H9 (cell line): ENCODE measurements at regions not wholly inside any gene's neighbourhood (a gene's known extent, or its start where the extent isn't known, plus 50 kb on each side); places are given as distances from the start of the nearest gene placed in this dataset.

Experiments
- DNase-seq: peaks from one replicate; pipeline ENCODE4 v3.0.0-alpha.2; 2017
- H2AFZ ChIP-seq: one replicate; pipeline ENCODE4 v1.6.1; 2013; ENCODE audit warnings: mild to moderate bottlenecking, low read length, control low read depth, moderate library complexity
- H2AK5ac ChIP-seq: 2 replicates; pipeline ENCODE4 v1.6.1; 2013; ENCODE audit warnings: low read length, control low read depth, mixed read lengths; ENCODE audit not compliant: insufficient read length
- H2BK120ac ChIP-seq: one replicate; pipeline ENCODE4 v1.6.1; 2013; ENCODE audit warnings: low read depth, mild to moderate bottlenecking, low read length, control low read depth, inconsistent platforms; ENCODE audit not compliant: poor library complexity, severe bottlenecking
- H2BK12ac ChIP-seq: 2 replicates; pipeline ENCODE4 v1.6.1; 2013; ENCODE audit warnings: low read length, control low read depth, mixed read lengths, low read depth; ENCODE audit not compliant: insufficient read length
- H2BK15ac ChIP-seq: 2 replicates; pipeline ENCODE4 v1.6.1; 2013; ENCODE audit warnings: low read depth, low read length, control low read depth
- H2BK20ac ChIP-seq: one replicate; pipeline ENCODE4 v1.6.1; 2013; ENCODE audit warnings: low read depth, mild to moderate bottlenecking, low read length, control low read depth, inconsistent platforms; ENCODE audit not compliant: poor library complexity, severe bottlenecking
- H2BK5ac ChIP-seq: 2 replicates; pipeline ENCODE4 v1.6.1; 2013; ENCODE audit warnings: low read length, control low read depth, mixed read lengths; ENCODE audit not compliant: insufficient read length
- H3K14ac ChIP-seq: 2 replicates; pipeline ENCODE4 v1.6.1; 2013; ENCODE audit warnings: low read length, control low read depth; ENCODE audit not compliant: insufficient read depth
- H3K18ac ChIP-seq: 2 replicates; pipeline ENCODE4 v1.6.1; 2013; ENCODE audit warnings: low read depth, mild to moderate bottlenecking, mixed read lengths, low read length, control low read depth; ENCODE audit not compliant: insufficient read length
- H3K23ac ChIP-seq: 2 replicates; pipeline ENCODE4 v1.6.1; 2013; ENCODE audit warnings: low read length, control low read depth, mixed read lengths, low read depth; ENCODE audit not compliant: insufficient read length
- H3K23me2 ChIP-seq: 2 replicates; pipeline ENCODE4 v1.6.1; 2013; ENCODE audit warnings: low read depth, mild to moderate bottlenecking, mixed read lengths, low read length, control low read depth; ENCODE audit not compliant: insufficient read length, poor library complexity, severe bottlenecking
- H3K27ac ChIP-seq: 2 replicates; pipeline ENCODE4 v1.5.1; 2013; ENCODE audit warnings: low read length, control low read depth, mixed read lengths, low read depth; ENCODE audit not compliant: insufficient read length
- H3K27me3 ChIP-seq: 2 replicates; pipeline ENCODE4 v1.6.1; 2013; ENCODE audit warnings: low read length, control low read depth, inconsistent platforms; ENCODE audit not compliant: insufficient read depth
- H3K4ac ChIP-seq: 2 replicates; pipeline ENCODE4 v1.6.1; 2013; ENCODE audit warnings: low read depth, mild to moderate bottlenecking, control low read depth, inconsistent platforms, low read length, moderate library complexity
- H3K4me1 ChIP-seq: 2 replicates; pipeline ENCODE4 v1.6.1; 2013; ENCODE audit warnings: low read length, control low read depth, inconsistent platforms; ENCODE audit not compliant: insufficient read depth
- H3K4me2 ChIP-seq: 2 replicates; pipeline ENCODE4 v1.6.1; 2013; ENCODE audit warnings: low read length, control low read depth, mixed read lengths; ENCODE audit not compliant: insufficient read length, insufficient read depth
- H3K56ac ChIP-seq: 2 replicates; pipeline ENCODE4 v1.6.1; 2013; ENCODE audit warnings: low read depth, mild to moderate bottlenecking, mixed read lengths, low read length, control low read depth; ENCODE audit not compliant: insufficient read length
- H3K79me1 ChIP-seq: 2 replicates; pipeline ENCODE4 v1.6.1; 2013; ENCODE audit warnings: low read depth, mild to moderate bottlenecking, moderate library complexity, low read length, control low read depth, inconsistent platforms; ENCODE audit not compliant: insufficient read depth, poor library complexity, severe bottlenecking
- H3K79me2 ChIP-seq: 2 replicates; pipeline ENCODE4 v1.6.1; 2013; ENCODE audit warnings: low read length, control low read depth, inconsistent platforms; ENCODE audit not compliant: insufficient read depth
- H3K9ac ChIP-seq: 2 replicates; pipeline ENCODE4 v1.6.1; 2013; ENCODE audit warnings: low read length, control low read depth, mixed read lengths; ENCODE audit not compliant: insufficient read length; ENCODE audit errors: extremely low read depth
- H3K9me3 ChIP-seq: one replicate; pipeline ENCODE4 v1.6.1; 2013; ENCODE audit warnings: low read depth, low read length, inconsistent platforms; ENCODE audit not compliant: control insufficient read depth
- H3T11ph ChIP-seq: one replicate; pipeline ENCODE4 v1.6.1; 2013; ENCODE audit warnings: mild to moderate bottlenecking, low read length, control low read depth, inconsistent platforms
- H4K20me1 ChIP-seq: one replicate; pipeline ENCODE4 v1.6.1; 2013; ENCODE audit not compliant: control insufficient read depth, insufficient read length, insufficient read depth
- H4K5ac ChIP-seq: 2 replicates; pipeline ENCODE4 v1.6.1; 2013; ENCODE audit warnings: low read depth, mild to moderate bottlenecking, mixed read lengths, low read length, control low read depth; ENCODE audit not compliant: insufficient read length
- H4K8ac ChIP-seq: replicated peaks from 2 replicates; pipeline ENCODE4 v1.6.1; 2013; ENCODE audit warnings: low read length, control low read depth, mixed read lengths, low read depth; ENCODE audit not compliant: insufficient read length
- H4K91ac ChIP-seq: 2 replicates; pipeline ENCODE4 v1.6.1; 2013; ENCODE audit warnings: low read depth, mild to moderate bottlenecking, moderate library complexity, mixed read lengths, low read length, control low read depth; ENCODE audit not compliant: insufficient read length
- H3K27ac Mint-ChIP-seq, 3 experiments: 2 replicates in 2 of 3; 3 replicates in 1 of 3; pipeline ENCODE4 v1.8.0; 2020 to 2021; ENCODE audit warnings: mixed read lengths in 3 of 3, mild to moderate bottlenecking in 1 of 3, moderate library complexity in 1 of 3
- H3K27me3 Mint-ChIP-seq: 2 replicates; pipeline ENCODE4 v1.8.0; 2021; ENCODE audit warnings: low read depth, mild to moderate bottlenecking, moderate library complexity, mixed read lengths
- H3K36me3 Mint-ChIP-seq, 3 experiments: 2 replicates in 2 of 3; 3 replicates in 1 of 3; pipeline ENCODE4 v1.8.0; 2020 to 2021; ENCODE audit warnings: low read depth in 3 of 3, mixed read lengths in 3 of 3; ENCODE audit not compliant: insufficient read depth in 1 of 3
- H3K4me1 Mint-ChIP-seq, 2 experiments: 2 replicates each; pipeline ENCODE4 v1.8.0; 2020; ENCODE audit warnings: mixed read lengths in 2 of 2
- H3K4me3 Mint-ChIP-seq, 2 experiments: 2 replicates in 1 of 2; 3 replicates in 1 of 2; pipeline ENCODE4 v1.8.0; 2020 to 2021; ENCODE audit warnings: mild to moderate bottlenecking in 2 of 2, mixed read lengths in 2 of 2, moderate library complexity in 1 of 2
- H3K9me3 Mint-ChIP-seq, 2 experiments: 2 replicates in 1 of 2; 3 replicates in 1 of 2; pipeline ENCODE4 v1.8.0; 2020; ENCODE audit warnings: mild to moderate bottlenecking in 2 of 2, mixed read lengths in 2 of 2, moderate library complexity in 1 of 2
- WGBS: extraction: QIAGEN DNeasy Blood & Tissue Kit; methylation state at CpG from one replicate; pipeline ENCODE4 v1.1.7; 2013; ENCODE audit warnings: missing lambda C conversion rate, low lambda C conversion rate, mixed read lengths; ENCODE audit not compliant: insufficient read length; ENCODE audit errors: extremely low coverage; 5-methylcytosine and 5-hydroxymethylcytosine counted together
- TF ChIP-seq, protein P1 (sequence below): fragments of 200-600 bp; sonication (generic); conservative IDR thresholded peaks from 3 replicates; pipeline ENCODE4 v1.8.0; 2021; ENCODE audit warnings: antibody characterized with exemption, mild to moderate bottlenecking

DNA sequence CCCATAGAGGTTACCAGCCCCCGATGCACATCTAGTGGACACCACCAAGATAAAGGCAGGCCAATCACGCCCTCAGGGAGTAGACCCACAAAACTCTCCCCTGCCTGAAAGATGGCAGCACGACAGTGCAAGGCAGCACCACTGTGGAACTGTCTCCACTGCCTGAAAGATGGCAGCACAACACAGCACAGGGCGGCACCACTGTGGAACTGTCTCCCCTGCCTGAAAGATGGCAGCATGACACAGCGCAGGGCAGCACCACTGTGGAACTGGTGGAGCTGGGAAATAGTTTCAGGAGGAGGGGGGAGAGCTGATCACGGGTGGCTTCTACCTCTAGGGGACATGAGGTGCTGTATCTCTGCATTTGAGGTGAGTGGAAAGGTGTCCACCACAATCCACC is 340.4 kb upstream of the FRG1 start:
- Histone ChIP-seq H3K56ac (no peak overlapping the region), H4K20me1 (no peaks in the 10 kb centered on the region), H2AK5ac (no peak overlapping the region), H4K91ac (no peak overlapping the region), H4K8ac (no peak overlapping the region), H3K23me2 (no peaks in the 10 kb centered on the region), H4K5ac (no peak overlapping the region), H2BK120ac (no peak overlapping the region), H3K14ac (no peak overlapping the region), H3K23ac (no peak overlapping the region), H2BK12ac (no peak overlapping the region), H3K27me3 (no peaks in the 10 kb centered on the region), H2BK15ac (no peak overlapping the region), H2AFZ (no peak overlapping the region), H3K27ac (no peak overlapping the region), H3T11ph (no peak overlapping the region), H3K4me1 (no peaks in the 10 kb centered on the region), H3K9me3 (peaks cover 15% of the 10 kb centered on the region), H2BK20ac (no peak overlapping the region), H3K4me2 (no peak overlapping the region), H2BK5ac (no peak overlapping the region), H3K79me2 (no peaks in the 10 kb centered on the region), H3K4ac (no peak overlapping the region), H3K9ac (no peak overlapping the region), H3K18ac (no peak overlapping the region), H3K79me1 (no peaks in the 10 kb centered on the region)
- H3K9me3 Mint-ChIP-seq: peaks cover 60 to 71% of the 10 kb centered on the region in 2 experiments
- no peak overlapping the region for H3K27ac Mint-ChIP-seq
- H3K27me3 Mint-ChIP-seq: no peaks in the 10 kb centered on the region
- no peak overlapping the region for H3K4me3 Mint-ChIP-seq
- H3K4me1 Mint-ChIP-seq: no peaks in the 10 kb centered on the region; a peak in 1 of 4 replicates
- peaks cover 0 to 6% (median 4%) of the 10 kb centered on the region in 3 experiments; a peak in 5 of 7 replicates for H3K36me3 Mint-ChIP-seq
- no peak for DNase-seq
- TF ChIP-seq, protein P1, sequence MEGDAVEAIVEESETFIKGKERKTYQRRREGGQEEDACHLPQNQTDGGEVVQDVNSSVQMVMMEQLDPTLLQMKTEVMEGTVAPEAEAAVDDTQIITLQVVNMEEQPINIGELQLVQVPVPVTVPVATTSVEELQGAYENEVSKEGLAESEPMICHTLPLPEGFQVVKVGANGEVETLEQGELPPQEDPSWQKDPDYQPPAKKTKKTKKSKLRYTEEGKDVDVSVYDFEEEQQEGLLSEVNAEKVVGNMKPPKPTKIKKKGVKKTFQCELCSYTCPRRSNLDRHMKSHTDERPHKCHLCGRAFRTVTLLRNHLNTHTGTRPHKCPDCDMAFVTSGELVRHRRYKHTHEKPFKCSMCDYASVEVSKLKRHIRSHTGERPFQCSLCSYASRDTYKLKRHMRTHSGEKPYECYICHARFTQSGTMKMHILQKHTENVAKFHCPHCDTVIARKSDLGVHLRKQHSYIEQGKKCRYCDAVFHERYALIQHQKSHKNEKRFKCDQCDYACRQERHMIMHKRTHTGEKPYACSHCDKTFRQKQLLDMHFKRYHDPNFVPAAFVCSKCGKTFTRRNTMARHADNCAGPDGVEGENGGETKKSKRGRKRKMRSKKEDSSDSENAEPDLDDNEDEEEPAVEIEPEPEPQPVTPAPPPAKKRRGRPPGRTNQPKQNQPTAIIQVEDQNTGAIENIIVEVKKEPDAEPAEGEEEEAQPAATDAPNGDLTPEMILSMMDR: no peak
- WGBS: no CpG with 5 or more reads among the region's 6 CpGs
